GM18511 (cell line): ENCODE measurements at regions not wholly inside any gene's neighbourhood (a gene's known extent, or its start where the extent isn't known, plus 50 kb on each side); places are given as distances from the start of the nearest gene placed in this dataset.
"Not testable (repeated sequence)": the region's sequence is repeated elsewhere in the genome, so short reads cannot be mapped to it uniquely, and the experiment has no call there.

Source experiments
- ATAC-seq: cut with Tn5 transposase; IDR thresholded peaks from one replicate; pipeline ENCODE4 v1.9.1; 2021; ENCODE audit warnings: mild to moderate bottlenecking, moderate library complexity; ENCODE audit not compliant: unreplicated experiment

- no peak for ATAC-seq
These were observed 115.1 kb downstream of the CYP26B1 start for GRCh38 chr2:72032481-72033041.

GRCh38 chr2:72031346-72032110 is 116.1 kb downstream of the CYP26B1 start:
- ATAC-seq, result no peak

- ATAC-seq, result no peak
These were observed 118.7 kb downstream of the CYP26B1 start for GRCh38 chr2:72028996-72029395.

- ATAC-seq, result no peak
These were observed 119.2 kb downstream of the CYP26B1 start for GRCh38 chr2:72028351-72028995.

GRCh38 chr2:72027426-72028161 is 120.1 kb downstream of the CYP26B1 start:
- ATAC-seq, result no peak

GRCh38 chr2:72026819-72027425 is 120.7 kb downstream of the CYP26B1 start:
- no peak for ATAC-seq

GRCh38 chr2:72024451-72025175 is 123.0 kb downstream of the CYP26B1 start:
- no peak for ATAC-seq

- ATAC-seq, result no peak
These were observed 123.8 kb downstream of the CYP26B1 start for GRCh38 chr2:72023678-72024390.

GRCh38 chr2:72021371-72021770 is 126.3 kb downstream of the CYP26B1 start:
- not testable (repeated sequence) for ATAC-seq

- no peak for ATAC-seq
These were observed 132.4 kb downstream of the CYP26B1 start for GRCh38 chr2:72015266-72015665.

- no peak for ATAC-seq
These were observed 132.8 kb downstream of the CYP26B1 start for GRCh38 chr2:72014831-72015230.

GRCh38 chr2:72013726-72014125 is 133.9 kb downstream of the CYP26B1 start:
- no peak for ATAC-seq

GRCh38 chr2:72012886-72013574 is 134.6 kb downstream of the CYP26B1 start:
- ATAC-seq, result no peak

GRCh38 chr2:72011791-72012190 is 135.9 kb downstream of the CYP26B1 start:
- ATAC-seq, result no peak

GRCh38 chr2:72011370-72011689 is 136.3 kb downstream of the CYP26B1 start:
- ATAC-seq, result no peak

GRCh38 chr2:72010647-72011369 is 136.9 kb downstream of the CYP26B1 start:
- no peak for ATAC-seq

- no peak for ATAC-seq
These were observed 139.1 kb downstream of the CYP26B1 start for GRCh38 chr2:72008608-72009007.

GRCh38 chr2:72007402-72007801 is 140.3 kb downstream of the CYP26B1 start:
- no peak for ATAC-seq
